Ascending aorta (tissue), 2 donors: ENCODE measurements at regions not wholly inside any gene's neighbourhood (a gene's known extent, or its start where the extent isn't known, plus 50 kb on each side); places are given as distances from the start of the nearest gene placed in this dataset.

ENCODE experiments used
- DNase-seq, 2 donors: peaks; one replicate each; pipeline ENCODE4 v3.0.0-alpha.2; 2019; ENCODE audit warnings: low spot score in 2 of 2
- H3K27ac ChIP-seq, 2 donors: fragments of 200-600 bp; sonication (generic); one replicate each; pipeline ENCODE4 v1.5.1; 2016 to 2017; ENCODE audit warnings: mild to moderate bottlenecking in 1 of 2
- H3K27me3 ChIP-seq: fragments of 200-600 bp; sonication (generic); one replicate; pipeline ENCODE4 v1.5.1; 2017
- H3K36me3 ChIP-seq, 2 donors: fragments of 200-600 bp; sonication (generic); one replicate each; pipeline ENCODE4 v1.5.1; 2016
- H3K4me1 ChIP-seq, 2 donors: fragments of 200-600 bp; sonication (generic); one replicate each; pipeline ENCODE4 v1.5.1; 2016 to 2017; ENCODE audit warnings: mild to moderate bottlenecking in 1 of 2
- H3K4me3 ChIP-seq, 2 donors: fragments of 200-600 bp; sonication (generic); one replicate each; pipeline ENCODE4 v1.5.1; 2016 to 2017; ENCODE audit warnings: mild to moderate bottlenecking in 1 of 2
- H3K9me3 ChIP-seq, 2 donors: fragments of 200-600 bp; sonication (generic); one replicate each; pipeline ENCODE4 v1.5.1; 2016
- CTCF ChIP-seq, 3 experiments: fragments of 200-600 bp in 2 of 3; fragments of 450-650 bp in 1 of 3; sonication (generic) in 2 of 3; IDR thresholded peaks; one replicate each; pipeline ENCODE4 v1.5.1; 2016 to 2019; ENCODE audit warnings: antibody characterized with exemption in 3 of 3, mild to moderate bottlenecking in 1 of 3, moderate library complexity in 1 of 3
- intact Hi-C: fragments of 100-400 bp; cut with DNase I; formaldehyde crosslinking; loops from one replicate; pipeline ENCODE4 v1.15.1; 2023

- Histone ChIP-seq H3K27ac (no peak overlapping the region), H3K4me3 (no peak overlapping the region), H3K36me3 (no peaks in the 10 kb centered on the region), H3K4me1 (no peaks in the 10 kb centered on the region), H3K27me3 (no peaks in the 10 kb centered on the region), H3K9me3 (no peaks in the 10 kb centered on the region)
- no peak for TF ChIP-seq CTCF (IDR thresholded peaks at IDR 0.05)
- DNase-seq: no peak
- intact Hi-C loops: no loop called here
These were observed 121.2 kb upstream of the RFLNA start for GRCh38 chr12:124173692-124174091.

GRCh38 chr12:124174451-124175348 lies 120.2 kb upstream of the RFLNA start:
- no peak overlapping the region for H3K27ac ChIP-seq

GRCh38 chr12:124175704-124176103 lies 119.2 kb upstream of the RFLNA start:
- DNase-seq: no peak
- Histone ChIP-seq H3K9me3 (no peaks in the 10 kb centered on the region), H3K27ac (no peak overlapping the region), H3K4me3 (no peak overlapping the region), H3K27me3 (no peaks in the 10 kb centered on the region), H3K36me3 (no peaks in the 10 kb centered on the region), H3K4me1 (no peaks in the 10 kb centered on the region)
- intact Hi-C loops: no loop called here
- no peak for TF ChIP-seq CTCF (IDR thresholded peaks at IDR 0.05)

More at GRCh38 chr12:124174451-124175348, 120.2 kb upstream of the RFLNA start:
- Histone ChIP-seq H3K36me3 (no peaks in the 10 kb centered on the region), H3K4me1 (no peaks in the 10 kb centered on the region), H3K9me3 (no peaks in the 10 kb centered on the region), H3K4me3 (no peak overlapping the region), H3K27me3 (no peaks in the 10 kb centered on the region)
- intact Hi-C loops: no loop called here
- TF ChIP-seq CTCF (IDR thresholded peaks at IDR 0.05): no peak
- DNase-seq: no peak

GRCh38 chr12:124177276-124177950 lies 117.5 kb upstream of the RFLNA start:
- DNase-seq: no peak
- intact Hi-C loops: no loop called here
- H3K4me3 ChIP-seq: no peak overlapping the region
- no peaks in the 10 kb centered on the region for H3K27me3 ChIP-seq
- H3K27ac ChIP-seq: no peak overlapping the region
- TF ChIP-seq CTCF (IDR thresholded peaks at IDR 0.05): no peak
- no peaks in the 10 kb centered on the region for H3K36me3 ChIP-seq
- H3K4me1 ChIP-seq: no peaks in the 10 kb centered on the region
- H3K9me3 ChIP-seq: no peaks in the 10 kb centered on the region

GRCh38 chr12:124177951-124178316 lies 117.0 kb upstream of the RFLNA start:
- no peak overlapping the region for H3K4me3 ChIP-seq
- no peaks in the 10 kb centered on the region for H3K27me3 ChIP-seq
- intact Hi-C loops: no loop called here
- no peak for DNase-seq
- no peak overlapping the region for H3K27ac ChIP-seq
- H3K9me3 ChIP-seq: no peaks in the 10 kb centered on the region
- TF ChIP-seq CTCF (IDR thresholded peaks at IDR 0.05): no peak
- no peaks in the 10 kb centered on the region for H3K4me1 ChIP-seq
- no peaks in the 10 kb centered on the region for H3K36me3 ChIP-seq
